T-helper 17 cell (primary cell): ENCODE measurements at regions not wholly inside any gene's neighbourhood (a gene's known extent, or its start where the extent isn't known, plus 50 kb on each side); places are given as distances from the start of the nearest gene placed in this dataset.

Experiments used
- ATAC-seq: fragments of 150-1000 bp; cut with Tn5 transposase; 2 replicates; pipeline ENCODE4 v1.10.0; 2021; ENCODE audit warnings: mild to moderate bottlenecking, moderate library complexity
- DNase-seq, 3 donors: peaks; one replicate each; pipeline versions ENCODE4 v3.0.0 to v3.0.0-alpha.2; 2020 to 2021
- H3K9me3 ChIP-seq: one replicate; pipeline ENCODE4 v1.7.0; 2013; ENCODE audit warnings: low read length, mild to moderate bottlenecking; ENCODE audit not compliant: control insufficient read depth, poor library complexity, severe bottlenecking
- H3K27ac Mint-ChIP-seq: one replicate; pipeline ENCODE4 v1.8.0; 2022; ENCODE audit warnings: mild to moderate bottlenecking, moderate library complexity, mixed read lengths
- H3K27me3 Mint-ChIP-seq: one replicate; pipeline ENCODE4 v1.8.0; 2022; ENCODE audit warnings: mixed read lengths
- H3K36me3 Mint-ChIP-seq: one replicate; pipeline ENCODE4 v1.8.0; 2022; ENCODE audit warnings: low read depth, mixed read lengths
- H3K4me1 Mint-ChIP-seq: one replicate; pipeline ENCODE4 v1.8.0; 2022; ENCODE audit warnings: mild to moderate bottlenecking, mixed read lengths
- H3K4me3 Mint-ChIP-seq: one replicate; pipeline ENCODE4 v1.8.0; 2022; ENCODE audit warnings: mild to moderate bottlenecking, moderate library complexity, mixed read lengths

DNA sequence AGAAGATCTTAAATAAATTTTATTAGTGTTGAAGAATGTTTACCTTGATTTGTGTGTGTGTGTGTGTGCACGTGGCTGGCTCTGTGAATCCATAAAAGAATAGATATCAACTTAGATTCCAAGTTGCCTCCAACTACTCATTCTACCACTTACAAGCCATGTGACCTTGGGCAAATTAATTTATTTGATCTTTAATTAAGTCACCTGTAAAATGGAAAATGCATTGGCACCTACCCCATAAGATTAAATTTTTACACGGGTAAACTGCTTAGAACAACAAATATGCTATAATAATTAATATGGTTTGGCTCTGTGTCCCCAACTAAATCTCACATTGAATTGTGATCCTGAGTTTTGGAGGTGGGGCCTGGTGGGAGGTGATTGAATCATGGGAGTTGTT is 604.9 kb upstream of the NRG3 start:
- H3K9me3 ChIP-seq, result no peaks in the 10 kb centered on the region
- ATAC-seq (no peak), DNase-seq (no peak)
- no peak overlapping the region for H3K27ac Mint-ChIP-seq
- H3K27me3 Mint-ChIP-seq, result no peaks in the 10 kb centered on the region
- no peak overlapping the region for H3K4me3 Mint-ChIP-seq
- H3K36me3 Mint-ChIP-seq, result no peaks in the 10 kb centered on the region
- no peaks in the 10 kb centered on the region for H3K4me1 Mint-ChIP-seq

DNA sequence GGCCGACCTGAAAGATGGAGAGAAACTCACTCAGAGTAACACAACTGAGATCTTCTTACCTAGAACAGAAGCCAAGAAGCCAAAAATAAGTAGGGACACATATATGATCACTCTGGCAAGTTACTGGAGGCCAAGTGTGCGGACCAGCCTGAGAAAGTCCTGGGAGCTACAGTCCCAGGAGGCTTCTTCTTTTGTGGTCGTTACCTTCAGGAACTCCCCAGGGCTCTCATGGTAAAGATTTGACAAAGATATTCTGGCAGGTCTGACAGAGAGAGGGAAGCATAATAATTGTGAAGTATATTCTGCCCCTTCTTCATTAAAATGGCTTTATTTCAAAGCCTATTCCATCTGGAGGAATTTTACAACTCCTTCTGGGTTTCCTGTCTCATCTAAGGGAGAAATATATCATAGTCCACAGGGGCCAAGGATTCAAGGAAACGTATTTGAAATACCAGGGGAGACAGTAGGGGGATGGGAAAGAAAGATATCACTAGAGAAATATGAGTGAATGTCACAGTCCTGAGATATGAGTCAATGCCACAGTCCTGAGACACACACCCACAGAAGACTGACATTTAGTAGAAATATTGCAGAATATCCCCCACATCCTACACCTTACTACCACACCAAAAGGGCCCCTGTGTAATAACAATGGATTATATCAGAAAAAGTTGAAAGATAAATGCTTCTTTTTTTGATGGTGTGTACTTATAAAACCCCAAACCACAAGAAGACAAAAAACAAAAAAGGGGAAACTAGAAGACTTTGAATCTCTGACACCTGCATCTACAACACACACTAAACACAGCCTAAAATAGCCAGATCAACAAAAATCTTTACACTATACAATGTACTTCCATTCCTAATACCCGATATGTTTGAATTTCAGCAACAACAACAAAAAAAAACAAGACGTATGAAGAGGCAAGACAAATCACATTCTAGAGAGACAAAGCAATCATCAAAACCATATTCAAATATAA is 594.2 kb upstream of the NRG3 start:
- ATAC-seq (no peak), DNase-seq (no peak)
- H3K4me3 Mint-ChIP-seq, result no peak overlapping the region
- no peaks in the 10 kb centered on the region for H3K27me3 Mint-ChIP-seq
- no peaks in the 10 kb centered on the region for H3K9me3 ChIP-seq
- H3K27ac Mint-ChIP-seq, result no peak overlapping the region
- no peaks in the 10 kb centered on the region for H3K4me1 Mint-ChIP-seq
- H3K36me3 Mint-ChIP-seq, result no peaks in the 10 kb centered on the region

DNA sequence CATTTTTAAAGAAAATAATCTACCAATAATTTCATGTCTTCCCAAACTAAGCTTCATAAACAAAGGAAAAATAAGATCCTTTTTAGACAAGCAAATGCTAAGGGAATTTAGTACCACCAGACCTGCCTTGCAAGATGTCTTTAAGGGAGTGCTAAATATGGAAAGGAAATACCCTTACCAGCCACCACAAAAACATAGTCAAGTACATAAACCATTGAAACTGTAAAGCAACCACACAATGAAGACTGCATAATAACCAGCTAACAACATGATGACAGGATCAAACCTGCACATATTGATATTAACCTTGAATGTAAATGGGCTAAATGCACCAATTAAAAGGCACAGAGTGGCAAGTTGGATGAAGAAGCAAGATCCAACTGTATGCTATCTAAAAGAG is 586.5 kb upstream of the NRG3 start:
- Mint-ChIP-seq H3K27ac (no peak overlapping the region), H3K4me1 (no peaks in the 10 kb centered on the region)
- no peak for ATAC-seq

GRCh38 chr10:81297292-81297691 is 577.7 kb upstream of the NRG3 start:
- H3K9me3 ChIP-seq, result no peaks in the 10 kb centered on the region

More for the DNA sequence above, 586.5 kb upstream of the NRG3 start:
- no peaks in the 10 kb centered on the region for H3K27me3 Mint-ChIP-seq
- no peaks in the 10 kb centered on the region for H3K36me3 Mint-ChIP-seq
- no peaks in the 10 kb centered on the region for H3K9me3 ChIP-seq
- no peak for DNase-seq
- H3K4me3 Mint-ChIP-seq, result no peak overlapping the region

GRCh38 chr10:81303656-81304055 is 571.3 kb upstream of the NRG3 start:
- H3K9me3 ChIP-seq, result no peaks in the 10 kb centered on the region
- no peaks in the 10 kb centered on the region for H3K36me3 Mint-ChIP-seq
- H3K27me3 Mint-ChIP-seq, result no peaks in the 10 kb centered on the region
- DNase-seq (no peak), ATAC-seq (no peak)
- H3K27ac Mint-ChIP-seq, result no peak overlapping the region
- no peak overlapping the region for H3K4me3 Mint-ChIP-seq
- no peaks in the 10 kb centered on the region for H3K4me1 Mint-ChIP-seq

More at GRCh38 chr10:81297292-81297691, 577.7 kb upstream of the NRG3 start:
- H3K27ac Mint-ChIP-seq, result no peak overlapping the region
- DNase-seq, result no peak
- H3K36me3 Mint-ChIP-seq, result no peaks in the 10 kb centered on the region
- no peak for ATAC-seq
- H3K4me3 Mint-ChIP-seq, result no peak overlapping the region
- no peaks in the 10 kb centered on the region for H3K4me1 Mint-ChIP-seq
- H3K27me3 Mint-ChIP-seq, result no peaks in the 10 kb centered on the region

- Mint-ChIP-seq H3K4me1 (no peaks in the 10 kb centered on the region), H3K27me3 (no peaks in the 10 kb centered on the region), H3K27ac (no peak overlapping the region), H3K4me3 (no peak overlapping the region), H3K36me3 (no peaks in the 10 kb centered on the region)
- DNase-seq (no peak), ATAC-seq (no peak)
- H3K9me3 ChIP-seq, result no peaks in the 10 kb centered on the region
Observed at GRCh38 chr10:81306971-81307782, 567.8 kb upstream of the NRG3 start.

DNA sequence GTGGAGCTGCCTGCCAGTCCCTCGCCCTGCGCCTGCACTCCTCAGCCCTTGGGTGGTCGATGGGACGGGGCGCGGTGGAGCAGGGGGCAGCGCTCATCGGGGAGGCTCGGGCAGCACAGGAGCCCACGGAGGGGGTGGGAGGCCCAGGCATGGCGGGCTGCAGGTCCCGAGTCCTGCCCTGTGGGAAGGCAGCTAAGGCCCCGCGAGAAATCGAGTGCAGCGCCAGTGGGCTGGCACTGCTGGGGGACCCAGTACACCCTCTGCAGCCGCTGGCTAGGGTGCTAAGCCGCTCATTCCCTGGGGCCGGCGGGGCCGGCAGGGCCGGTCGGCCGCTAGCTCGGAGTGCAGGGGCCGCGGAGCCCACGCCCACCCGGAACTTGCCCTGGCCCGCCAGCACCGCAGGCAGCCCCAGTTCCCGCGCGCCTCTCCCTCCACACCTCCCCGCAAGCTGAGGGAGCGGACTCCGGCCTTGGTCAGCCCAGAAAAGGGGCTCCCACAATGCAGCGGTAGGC is 565.9 kb upstream of the NRG3 start:
- Mint-ChIP-seq H3K4me3 (no peak overlapping the region), H3K27me3 (no peaks in the 10 kb centered on the region), H3K27ac (no peak overlapping the region), H3K36me3 (no peaks in the 10 kb centered on the region), H3K4me1 (no peaks in the 10 kb centered on the region)
- no peak for DNase-seq
- no peak for ATAC-seq
- H3K9me3 ChIP-seq, result no peaks in the 10 kb centered on the region

DNA sequence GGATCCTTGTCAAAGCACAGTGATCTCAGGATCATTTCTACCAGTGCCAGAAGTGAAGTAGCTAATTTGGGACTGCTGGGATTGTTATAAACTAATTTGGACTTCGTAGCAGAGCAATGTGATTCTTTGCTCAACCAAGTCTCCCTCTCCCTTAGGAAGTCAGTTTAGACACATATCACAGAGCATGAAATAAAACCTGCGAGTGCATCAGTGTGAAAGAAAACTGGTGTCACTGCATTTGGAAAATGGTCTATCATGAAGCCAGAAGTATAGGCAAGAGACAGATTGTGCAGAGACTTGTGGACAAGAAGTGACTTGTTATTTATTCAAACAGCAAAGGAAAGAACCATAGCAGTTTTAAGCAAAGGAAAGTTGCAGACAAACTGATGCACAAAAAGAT is 560.5 kb upstream of the NRG3 start:
- DNase-seq (no peak), ATAC-seq (no peak)
- H3K4me1 Mint-ChIP-seq, result no peaks in the 10 kb centered on the region
- no peak overlapping the region for H3K4me3 Mint-ChIP-seq
- H3K9me3 ChIP-seq, result no peaks in the 10 kb centered on the region
- no peaks in the 10 kb centered on the region for H3K27me3 Mint-ChIP-seq
- H3K36me3 Mint-ChIP-seq, result no peaks in the 10 kb centered on the region
- H3K27ac Mint-ChIP-seq, result no peak overlapping the region

DNA sequence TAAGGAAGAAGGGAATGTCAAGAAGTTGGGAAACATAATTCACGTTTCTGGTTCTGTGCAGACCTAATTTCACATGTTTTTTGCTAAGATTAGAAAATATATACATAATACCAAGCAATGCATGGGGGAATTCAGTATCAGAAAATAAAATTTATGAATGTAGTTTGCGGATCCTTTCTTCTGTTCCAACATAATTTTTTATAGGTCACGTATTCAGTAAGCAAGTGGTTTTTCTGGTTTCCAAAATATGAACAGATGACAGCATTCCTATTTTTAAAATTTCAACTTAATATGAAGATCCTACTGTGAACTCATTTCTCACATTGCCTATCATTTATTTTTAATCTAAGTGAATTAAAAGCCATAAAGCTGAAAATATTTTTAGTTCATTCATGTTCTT is 560.0 kb upstream of the NRG3 start:
- Mint-ChIP-seq H3K27me3 (no peaks in the 10 kb centered on the region), H3K4me3 (no peak overlapping the region), H3K27ac (no peak overlapping the region), H3K4me1 (no peaks in the 10 kb centered on the region), H3K36me3 (no peaks in the 10 kb centered on the region)
- H3K9me3 ChIP-seq, result no peaks in the 10 kb centered on the region
- ATAC-seq (no peak), DNase-seq (no peak)

DNA sequence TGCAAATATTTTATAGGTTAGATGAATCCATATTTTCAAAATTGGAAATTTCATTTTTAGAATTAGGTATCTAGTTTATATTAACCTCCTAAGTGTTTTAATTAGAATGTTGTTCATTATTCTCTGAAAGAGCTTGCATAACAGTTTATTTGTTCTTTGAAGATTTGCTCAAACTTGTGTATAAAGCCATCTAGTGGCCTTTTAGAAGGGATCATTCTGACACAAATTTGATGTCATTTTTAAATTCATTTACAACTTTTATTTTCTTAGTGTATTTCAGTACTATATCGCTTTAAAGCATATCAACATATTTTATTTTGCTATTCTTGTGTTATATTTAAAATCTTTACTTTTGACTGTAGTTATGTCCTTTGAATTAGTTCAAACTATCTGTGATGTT is 527.0 kb upstream of the NRG3 start:
- H3K9me3 ChIP-seq, result no peaks in the 10 kb centered on the region
- no peak for ATAC-seq
- Mint-ChIP-seq H3K36me3 (no peaks in the 10 kb centered on the region), H3K4me1 (no peaks in the 10 kb centered on the region), H3K27me3 (no peaks in the 10 kb centered on the region), H3K27ac (no peak overlapping the region), H3K4me3 (no peak overlapping the region)
- DNase-seq, result no peak

- no peak for DNase-seq
- Mint-ChIP-seq H3K36me3 (no peaks in the 10 kb centered on the region), H3K4me1 (no peaks in the 10 kb centered on the region), H3K27ac (no peak overlapping the region), H3K27me3 (no peaks in the 10 kb centered on the region), H3K4me3 (no peak overlapping the region)
- H3K9me3 ChIP-seq, result no peaks in the 10 kb centered on the region
- no peak for ATAC-seq
Observed at GRCh38 chr10:81367132-81367531, 507.9 kb upstream of the NRG3 start.

GRCh38 chr10:81386817-81387216 is 488.2 kb upstream of the NRG3 start:
- no peak overlapping the region for H3K4me3 Mint-ChIP-seq
- no peaks in the 10 kb centered on the region for H3K27me3 Mint-ChIP-seq
- no peak for ATAC-seq
- H3K27ac Mint-ChIP-seq, result no peak overlapping the region
- DNase-seq, result no peak
- no peaks in the 10 kb centered on the region for H3K36me3 Mint-ChIP-seq
- H3K9me3 ChIP-seq, result peaks cover 4% of the 10 kb centered on the region
- H3K4me1 Mint-ChIP-seq, result no peaks in the 10 kb centered on the region

GRCh38 chr10:81403451-81403850 is 471.5 kb upstream of the NRG3 start:
- Mint-ChIP-seq H3K4me1 (no peaks in the 10 kb centered on the region), H3K27ac (no peak overlapping the region), H3K27me3 (no peaks in the 10 kb centered on the region), H3K4me3 (no peak overlapping the region), H3K36me3 (no peaks in the 10 kb centered on the region)
- ATAC-seq (no peak), DNase-seq (no peak)
- no peaks in the 10 kb centered on the region for H3K9me3 ChIP-seq
